ENCODE measurements at regions not wholly inside any gene's neighbourhood (a gene's known extent, or its start where the extent isn't known, plus 50 kb on each side); places are given as distances from the start of the nearest gene placed in this dataset.

- Histone ChIP-seq H3K27me3 (ENCODE audit: control insufficient read depth in 4 of 4, insufficient read depth in 4 of 4, low read length in 3 of 4) (no peaks in the 10 kb centered on the region), H3K27ac (ENCODE audit: low read depth in 1 of 2, low read length in 2 of 2) (no peak overlapping the region), H3K36me3 (ENCODE audit: control insufficient read depth in 4 of 4, insufficient read depth in 3 of 4, low read depth in 1 of 4, low read length in 3 of 4) (no peaks in the 10 kb centered on the region), H3K4me1 (ENCODE audit: control insufficient read depth in 4 of 4, insufficient read depth in 4 of 4, low read length in 3 of 4) (no peaks in the 10 kb centered on the region), H3K9me3 (ENCODE audit: control insufficient read depth in 4 of 4, low read length in 3 of 4) (no peaks in the 10 kb centered on the region), H3K4me3 (ENCODE audit: low read depth in 1 of 3, low read length in 3 of 3) (no peak overlapping the region), H3K9ac (ENCODE audit: low read depth in 1 of 2, low read length in 2 of 2) (no peak overlapping the region)
- DNase-seq (ENCODE audit: low spot score): no peak
- TF ChIP-seq FOXA1 (IDR thresholded peaks at IDR 0.05) (no peak), HNF4G (IDR thresholded peaks at IDR 0.05) (no peak), YY1 (IDR thresholded peaks at IDR 0.05) (no peak), FOXA2 (IDR thresholded peaks at IDR 0.05) (no peak), GABPA (IDR thresholded peaks at IDR 0.05 in 1 of 2, conservative IDR thresholded peaks at IDR 0.05 in 1 of 2) (no peak), JUND (IDR thresholded peaks at IDR 0.05) (no peak), RAD21 (IDR thresholded peaks at IDR 0.05) (no peak), NR2F2 (IDR thresholded peaks at IDR 0.05) (no peak), MAX (IDR thresholded peaks at IDR 0.05) (no peak), SP1 (IDR thresholded peaks at IDR 0.05) (no peak)
- TF ChIP-seq, protein P1, sequence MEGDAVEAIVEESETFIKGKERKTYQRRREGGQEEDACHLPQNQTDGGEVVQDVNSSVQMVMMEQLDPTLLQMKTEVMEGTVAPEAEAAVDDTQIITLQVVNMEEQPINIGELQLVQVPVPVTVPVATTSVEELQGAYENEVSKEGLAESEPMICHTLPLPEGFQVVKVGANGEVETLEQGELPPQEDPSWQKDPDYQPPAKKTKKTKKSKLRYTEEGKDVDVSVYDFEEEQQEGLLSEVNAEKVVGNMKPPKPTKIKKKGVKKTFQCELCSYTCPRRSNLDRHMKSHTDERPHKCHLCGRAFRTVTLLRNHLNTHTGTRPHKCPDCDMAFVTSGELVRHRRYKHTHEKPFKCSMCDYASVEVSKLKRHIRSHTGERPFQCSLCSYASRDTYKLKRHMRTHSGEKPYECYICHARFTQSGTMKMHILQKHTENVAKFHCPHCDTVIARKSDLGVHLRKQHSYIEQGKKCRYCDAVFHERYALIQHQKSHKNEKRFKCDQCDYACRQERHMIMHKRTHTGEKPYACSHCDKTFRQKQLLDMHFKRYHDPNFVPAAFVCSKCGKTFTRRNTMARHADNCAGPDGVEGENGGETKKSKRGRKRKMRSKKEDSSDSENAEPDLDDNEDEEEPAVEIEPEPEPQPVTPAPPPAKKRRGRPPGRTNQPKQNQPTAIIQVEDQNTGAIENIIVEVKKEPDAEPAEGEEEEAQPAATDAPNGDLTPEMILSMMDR (IDR thresholded peaks at IDR 0.05; ENCODE audit: low read depth, low read length, missing input control): no peak
- TF ChIP-seq, protein P2, sequence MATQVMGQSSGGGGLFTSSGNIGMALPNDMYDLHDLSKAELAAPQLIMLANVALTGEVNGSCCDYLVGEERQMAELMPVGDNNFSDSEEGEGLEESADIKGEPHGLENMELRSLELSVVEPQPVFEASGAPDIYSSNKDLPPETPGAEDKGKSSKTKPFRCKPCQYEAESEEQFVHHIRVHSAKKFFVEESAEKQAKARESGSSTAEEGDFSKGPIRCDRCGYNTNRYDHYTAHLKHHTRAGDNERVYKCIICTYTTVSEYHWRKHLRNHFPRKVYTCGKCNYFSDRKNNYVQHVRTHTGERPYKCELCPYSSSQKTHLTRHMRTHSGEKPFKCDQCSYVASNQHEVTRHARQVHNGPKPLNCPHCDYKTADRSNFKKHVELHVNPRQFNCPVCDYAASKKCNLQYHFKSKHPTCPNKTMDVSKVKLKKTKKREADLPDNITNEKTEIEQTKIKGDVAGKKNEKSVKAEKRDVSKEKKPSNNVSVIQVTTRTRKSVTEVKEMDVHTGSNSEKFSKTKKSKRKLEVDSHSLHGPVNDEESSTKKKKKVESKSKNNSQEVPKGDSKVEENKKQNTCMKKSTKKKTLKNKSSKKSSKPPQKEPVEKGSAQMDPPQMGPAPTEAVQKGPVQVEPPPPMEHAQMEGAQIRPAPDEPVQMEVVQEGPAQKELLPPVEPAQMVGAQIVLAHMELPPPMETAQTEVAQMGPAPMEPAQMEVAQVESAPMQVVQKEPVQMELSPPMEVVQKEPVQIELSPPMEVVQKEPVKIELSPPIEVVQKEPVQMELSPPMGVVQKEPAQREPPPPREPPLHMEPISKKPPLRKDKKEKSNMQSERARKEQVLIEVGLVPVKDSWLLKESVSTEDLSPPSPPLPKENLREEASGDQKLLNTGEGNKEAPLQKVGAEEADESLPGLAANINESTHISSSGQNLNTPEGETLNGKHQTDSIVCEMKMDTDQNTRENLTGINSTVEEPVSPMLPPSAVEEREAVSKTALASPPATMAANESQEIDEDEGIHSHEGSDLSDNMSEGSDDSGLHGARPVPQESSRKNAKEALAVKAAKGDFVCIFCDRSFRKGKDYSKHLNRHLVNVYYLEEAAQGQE (IDR thresholded peaks at IDR 0.05): no peak
- TF ChIP-seq, protein P3, sequence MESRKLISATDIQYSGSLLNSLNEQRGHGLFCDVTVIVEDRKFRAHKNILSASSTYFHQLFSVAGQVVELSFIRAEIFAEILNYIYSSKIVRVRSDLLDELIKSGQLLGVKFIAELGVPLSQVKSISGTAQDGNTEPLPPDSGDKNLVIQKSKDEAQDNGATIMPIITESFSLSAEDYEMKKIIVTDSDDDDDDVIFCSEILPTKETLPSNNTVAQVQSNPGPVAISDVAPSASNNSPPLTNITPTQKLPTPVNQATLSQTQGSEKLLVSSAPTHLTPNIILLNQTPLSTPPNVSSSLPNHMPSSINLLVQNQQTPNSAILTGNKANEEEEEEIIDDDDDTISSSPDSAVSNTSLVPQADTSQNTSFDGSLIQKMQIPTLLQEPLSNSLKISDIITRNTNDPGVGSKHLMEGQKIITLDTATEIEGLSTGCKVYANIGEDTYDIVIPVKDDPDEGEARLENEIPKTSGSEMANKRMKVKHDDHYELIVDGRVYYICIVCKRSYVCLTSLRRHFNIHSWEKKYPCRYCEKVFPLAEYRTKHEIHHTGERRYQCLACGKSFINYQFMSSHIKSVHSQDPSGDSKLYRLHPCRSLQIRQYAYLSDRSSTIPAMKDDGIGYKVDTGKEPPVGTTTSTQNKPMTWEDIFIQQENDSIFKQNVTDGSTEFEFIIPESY (IDR thresholded peaks at IDR 0.05): no peak
- TF ChIP-seq, protein P4, sequence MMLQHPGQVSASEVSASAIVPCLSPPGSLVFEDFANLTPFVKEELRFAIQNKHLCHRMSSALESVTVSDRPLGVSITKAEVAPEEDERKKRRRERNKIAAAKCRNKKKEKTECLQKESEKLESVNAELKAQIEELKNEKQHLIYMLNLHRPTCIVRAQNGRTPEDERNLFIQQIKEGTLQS (IDR thresholded peaks at IDR 0.05): no peak
- WGBS: 59% methylated on average over 4 of the region's 4 CpGs
These were observed 1112.3 kb downstream of the GATA3 start for GRCh38 chr10:9166770-9167169.

DNA sequence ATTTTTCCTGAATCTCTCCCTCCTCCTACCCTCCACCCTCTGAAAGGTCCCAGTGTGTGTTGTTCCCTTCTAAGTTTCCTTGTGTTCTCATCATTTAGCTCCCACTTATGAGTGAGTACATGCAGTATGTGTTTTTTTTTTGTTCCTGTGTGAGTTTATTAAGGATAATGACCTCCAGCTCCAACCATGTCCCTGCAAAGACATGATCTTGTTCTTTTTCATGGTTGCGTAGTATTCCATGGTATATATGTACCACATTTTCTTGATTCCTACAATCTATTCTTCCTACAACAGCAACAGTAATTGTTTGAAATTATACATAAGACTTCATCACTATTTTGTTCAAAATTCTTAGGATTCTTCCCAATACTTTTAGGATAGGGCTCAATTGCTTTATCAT lies 1117.8 kb downstream of the GATA3 start:
- H3K9ac ChIP-seq (ENCODE audit: low read depth in 1 of 2, low read length in 2 of 2): no peak overlapping the region
- WGBS: 89% methylated on average over 1 of the region's 1 CpG
- DNase-seq (ENCODE audit: low spot score): no peak
- TF ChIP-seq RAD21 (IDR thresholded peaks at IDR 0.05) (no peak), HNF4G (IDR thresholded peaks at IDR 0.05) (no peak), NR2F2 (IDR thresholded peaks at IDR 0.05) (no peak), MAX (IDR thresholded peaks at IDR 0.05) (no peak), GABPA (IDR thresholded peaks at IDR 0.05 in 1 of 2, conservative IDR thresholded peaks at IDR 0.05 in 1 of 2) (no peak), JUND (IDR thresholded peaks at IDR 0.05) (no peak), TAF1 (conservative IDR thresholded peaks at IDR 0.05) (no peak), YY1 (IDR thresholded peaks at IDR 0.05) (no peak), FOXA2 (IDR thresholded peaks at IDR 0.05) (no peak), RXRA (IDR thresholded peaks at IDR 0.05) (no peak), EGR1 (IDR thresholded peaks at IDR 0.05; ENCODE audit: low read depth in 2 of 2) (no peak)
- TF ChIP-seq, protein P4 (IDR thresholded peaks at IDR 0.05): no peak
- TF ChIP-seq, protein P3 (IDR thresholded peaks at IDR 0.05): no peak
- TF ChIP-seq, protein P2 (IDR thresholded peaks at IDR 0.05): no peak

More for the DNA sequence above, 1117.8 kb downstream of the GATA3 start:
- Histone ChIP-seq H3K36me3 (ENCODE audit: control insufficient read depth in 4 of 4, insufficient read depth in 3 of 4, low read depth in 1 of 4, low read length in 3 of 4) (no peaks in the 10 kb centered on the region), H3K4me1 (ENCODE audit: control insufficient read depth in 4 of 4, insufficient read depth in 4 of 4, low read length in 3 of 4) (no peaks in the 10 kb centered on the region), H3K27ac (ENCODE audit: low read depth in 1 of 2, low read length in 2 of 2) (no peak overlapping the region), H3K4me3 (ENCODE audit: low read depth in 1 of 3, low read length in 3 of 3) (no peak overlapping the region), H3K27me3 (ENCODE audit: control insufficient read depth in 4 of 4, insufficient read depth in 4 of 4, low read length in 3 of 4) (no peaks in the 10 kb centered on the region), H3K9me3 (ENCODE audit: control insufficient read depth in 4 of 4, low read length in 3 of 4) (peaks cover 0 to 3% (median 0%) of the 10 kb centered on the region in 4 donors)
